Upper lobe of right lung (tissue), 1 donor: ENCODE measurements at regions not wholly inside any gene's neighbourhood (a gene's known extent, or its start where the extent isn't known, plus 50 kb on each side); places are given as distances from the start of the nearest gene placed in this dataset.

Source experiments
- ATAC-seq: fragments of 200-7000 bp; cut with Tn5 transposase; one replicate; pipeline ENCODE4 v1.9.1; 2020; ENCODE audit warnings: mild to moderate bottlenecking, moderate library complexity
- DNase-seq: peaks from one replicate; pipeline ENCODE4 v3.0.0-alpha.2; 2020
- H3K27ac ChIP-seq: fragments of 200-600 bp; one replicate; pipeline ENCODE4 v1.8.0; 2022
- H3K27me3 ChIP-seq: fragments of 200-600 bp; one replicate; pipeline ENCODE4 v1.8.0; 2022; ENCODE audit warnings: mild to moderate bottlenecking
- H3K36me3 ChIP-seq: fragments of 200-600 bp; one replicate; pipeline ENCODE4 v1.8.0; 2022
- H3K4me1 ChIP-seq: fragments of 200-600 bp; one replicate; pipeline ENCODE4 v1.8.0; 2022
- H3K4me3 ChIP-seq: fragments of 200-600 bp; one replicate; pipeline ENCODE4 v1.8.0; 2022; ENCODE audit warnings: mild to moderate bottlenecking
- H3K9me3 ChIP-seq: fragments of 200-600 bp; one replicate; pipeline ENCODE4 v1.8.0; 2022
- CTCF ChIP-seq: fragments of 200-600 bp; IDR thresholded peaks from one replicate; pipeline ENCODE4 v1.8.0; 2022; ENCODE audit warnings: antibody characterized with exemption
- intact Hi-C: fragments of 100-400 bp; cut with DNase I; formaldehyde crosslinking; loops from one replicate; pipeline ENCODE4 v1.11.0; 2022
- donor health status: DM: no; HTN: yes; CAD: no; lungs with severe emphysema.

- Histone ChIP-seq H3K9me3 (no peaks in the 10 kb centered on the region), H3K4me1 (no peaks in the 10 kb centered on the region), H3K36me3 (no peaks in the 10 kb centered on the region), H3K27ac (no peak overlapping the region), H3K4me3 (no peak overlapping the region), H3K27me3 (no peaks in the 10 kb centered on the region)
- DNase-seq (no peak), ATAC-seq (no peak)
- no peak for TF ChIP-seq CTCF
- intact Hi-C loops = no loop called here
Measured at GRCh38 chr3:102336130-102336529, 98.7 kb upstream of the ZPLD1 start.

GRCh38 chr3:102339671-102340070, 95.1 kb upstream of the ZPLD1 start:
- DNase-seq = no peak
- no peak for TF ChIP-seq CTCF
- no peak overlapping the region for H3K4me3 ChIP-seq

GRCh38 chr3:102346897-102347296, 87.9 kb upstream of the ZPLD1 start:
- Histone ChIP-seq H3K9me3 (no peaks in the 10 kb centered on the region), H3K27me3 (no peaks in the 10 kb centered on the region), H3K27ac (no peak overlapping the region), H3K4me1 (no peaks in the 10 kb centered on the region), H3K36me3 (no peaks in the 10 kb centered on the region), H3K4me3 (no peak overlapping the region)
- no peak for ATAC-seq
- no peak for DNase-seq
- intact Hi-C loops = no loop called here
- TF ChIP-seq CTCF = no peak

More at GRCh38 chr3:102339671-102340070, 95.1 kb upstream of the ZPLD1 start:
- Histone ChIP-seq H3K9me3 (no peaks in the 10 kb centered on the region), H3K27ac (no peak overlapping the region), H3K27me3 (no peaks in the 10 kb centered on the region), H3K4me1 (no peaks in the 10 kb centered on the region), H3K36me3 (no peaks in the 10 kb centered on the region)
- intact Hi-C loops = no loop called here
- ATAC-seq = no peak

- Histone ChIP-seq H3K4me1 (no peaks in the 10 kb centered on the region), H3K4me3 (no peak overlapping the region), H3K27ac (no peak overlapping the region), H3K27me3 (no peaks in the 10 kb centered on the region), H3K9me3 (no peaks in the 10 kb centered on the region), H3K36me3 (no peaks in the 10 kb centered on the region)
- ATAC-seq (no peak), DNase-seq (no peak)
- intact Hi-C loops = no loop called here
- no peak for TF ChIP-seq CTCF
Measured at GRCh38 chr3:102348904-102349303, 85.9 kb upstream of the ZPLD1 start.

GRCh38 chr3:102353148-102353547, 81.7 kb upstream of the ZPLD1 start:
- no peak for TF ChIP-seq CTCF
- Histone ChIP-seq H3K27me3 (no peaks in the 10 kb centered on the region), H3K9me3 (no peaks in the 10 kb centered on the region), H3K27ac (no peak overlapping the region), H3K4me1 (no peaks in the 10 kb centered on the region), H3K4me3 (no peak overlapping the region), H3K36me3 (no peaks in the 10 kb centered on the region)
- no peak for DNase-seq
- intact Hi-C loops = no loop called here
- no peak for ATAC-seq

- no peaks in the 10 kb centered on the region for H3K36me3 ChIP-seq
- intact Hi-C loops = no loop called here
- ATAC-seq = no peak
Measured at GRCh38 chr3:102353805-102354204, 81.0 kb upstream of the ZPLD1 start.

More at GRCh38 chr3:102353805-102354204, 81.0 kb upstream of the ZPLD1 start:
- Histone ChIP-seq H3K9me3 (no peaks in the 10 kb centered on the region), H3K27ac (no peak overlapping the region), H3K4me3 (no peak overlapping the region), H3K4me1 (no peaks in the 10 kb centered on the region), H3K27me3 (no peaks in the 10 kb centered on the region)
- TF ChIP-seq CTCF = no peak
- DNase-seq = no peak
